Mucosa of descending colon (tissue), 3 donors: ENCODE measurements at regions not wholly inside any gene's neighbourhood (a gene's known extent, or its start where the extent isn't known, plus 50 kb on each side); places are given as distances from the start of the nearest gene placed in this dataset.

ENCODE experiments used
- ATAC-seq: fragments of 200-7000 bp; cut with Tn5 transposase; one replicate; pipeline ENCODE4 v1.9.1; 2020; ENCODE audit warnings: mild to moderate bottlenecking, moderate library complexity
- DNase-seq, 3 donors: peaks; one replicate each; pipeline ENCODE4 v3.0.0-alpha.2; 2020
- H3K36me3 ChIP-seq: fragments of 200-600 bp; one replicate; pipeline ENCODE4 v1.8.0; 2021; ENCODE audit warnings: low read depth, mild to moderate bottlenecking
- H3K4me1 ChIP-seq: fragments of 200-600 bp; one replicate; pipeline ENCODE4 v1.8.0; 2021; ENCODE audit warnings: low read depth, mild to moderate bottlenecking
- H3K4me3 ChIP-seq: fragments of 200-600 bp; one replicate; pipeline ENCODE4 v1.8.0; 2021; ENCODE audit warnings: mild to moderate bottlenecking
- H3K9me3 ChIP-seq: fragments of 200-600 bp; one replicate; pipeline ENCODE4 v1.8.0; 2021; ENCODE audit warnings: mild to moderate bottlenecking
- intact Hi-C, 2 donors: fragments of 100-400 bp; cut with DNase I in 1 of 2; cut with micrococcal nuclease in 1 of 2; formaldehyde crosslinking; loops; one replicate each; pipeline versions ENCODE4 v1.11.0 to v1.11.1; 2022; cut with DNase I, micrococcal nuclease
- TF ChIP-seq, protein P1 (sequence below): fragments of 200-600 bp; IDR thresholded peaks from one replicate; pipeline ENCODE4 v1.8.0; 2022; ENCODE audit warnings: antibody characterized with exemption, mild to moderate bottlenecking
- donor health status: DM: no; HTN: no; CAD: no; lungs with moderate emphysema.
- donor health status: DM: no; HTN: no; CAD: no.
- donor health status: DM: no; HTN: yes; CAD: no.

DNA sequence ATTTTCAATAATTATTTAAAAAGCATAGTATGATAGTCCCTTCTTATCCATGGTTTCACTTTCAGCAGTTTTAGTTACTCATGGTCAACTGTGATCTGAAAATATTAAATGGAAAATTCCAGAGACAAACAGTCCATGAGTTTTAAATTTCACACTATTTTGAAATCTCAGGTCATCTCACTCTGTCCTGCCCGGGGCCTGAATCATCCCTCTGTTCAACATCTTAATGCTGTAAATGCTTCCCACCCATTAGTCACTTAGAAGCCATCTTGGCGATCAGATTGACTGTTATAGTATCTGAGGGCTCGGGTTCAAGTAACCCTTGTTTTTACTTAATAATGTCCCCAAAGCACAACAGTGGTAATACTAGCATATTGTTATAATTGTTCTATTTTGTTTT, 1509.3 kb downstream of the FAM181B start:
- TF ChIP-seq, protein P1, sequence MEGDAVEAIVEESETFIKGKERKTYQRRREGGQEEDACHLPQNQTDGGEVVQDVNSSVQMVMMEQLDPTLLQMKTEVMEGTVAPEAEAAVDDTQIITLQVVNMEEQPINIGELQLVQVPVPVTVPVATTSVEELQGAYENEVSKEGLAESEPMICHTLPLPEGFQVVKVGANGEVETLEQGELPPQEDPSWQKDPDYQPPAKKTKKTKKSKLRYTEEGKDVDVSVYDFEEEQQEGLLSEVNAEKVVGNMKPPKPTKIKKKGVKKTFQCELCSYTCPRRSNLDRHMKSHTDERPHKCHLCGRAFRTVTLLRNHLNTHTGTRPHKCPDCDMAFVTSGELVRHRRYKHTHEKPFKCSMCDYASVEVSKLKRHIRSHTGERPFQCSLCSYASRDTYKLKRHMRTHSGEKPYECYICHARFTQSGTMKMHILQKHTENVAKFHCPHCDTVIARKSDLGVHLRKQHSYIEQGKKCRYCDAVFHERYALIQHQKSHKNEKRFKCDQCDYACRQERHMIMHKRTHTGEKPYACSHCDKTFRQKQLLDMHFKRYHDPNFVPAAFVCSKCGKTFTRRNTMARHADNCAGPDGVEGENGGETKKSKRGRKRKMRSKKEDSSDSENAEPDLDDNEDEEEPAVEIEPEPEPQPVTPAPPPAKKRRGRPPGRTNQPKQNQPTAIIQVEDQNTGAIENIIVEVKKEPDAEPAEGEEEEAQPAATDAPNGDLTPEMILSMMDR: no peak
- intact Hi-C loops: no loop called here
- no peaks in the 10 kb centered on the region for H3K36me3 ChIP-seq
- no peaks in the 10 kb centered on the region for H3K9me3 ChIP-seq
- no peaks in the 10 kb centered on the region for H3K4me1 ChIP-seq
- ATAC-seq (no peak), DNase-seq (no peak)
- H3K4me3 ChIP-seq: no peak overlapping the region

DNA sequence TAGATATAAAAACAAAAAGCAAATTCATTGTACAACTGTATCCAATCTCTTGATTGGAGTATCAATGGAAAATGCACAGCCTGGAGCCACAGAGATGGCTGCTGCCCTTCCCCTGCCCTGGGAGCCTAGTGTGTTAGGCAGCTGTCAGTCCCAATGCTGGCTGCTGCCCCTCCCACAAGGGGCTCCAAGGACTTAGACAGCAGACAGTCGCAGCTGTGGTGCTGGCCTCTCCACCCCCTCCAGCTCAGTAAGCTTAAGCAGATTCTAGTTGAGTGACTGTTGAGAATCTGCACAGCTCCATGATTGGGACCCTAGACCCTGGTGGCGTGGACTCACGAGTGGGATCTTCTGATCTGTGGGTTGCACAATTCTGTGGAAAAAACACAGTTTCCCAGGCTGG, 1511.2 kb downstream of the FAM181B start:
- Histone ChIP-seq H3K9me3 (no peaks in the 10 kb centered on the region), H3K36me3 (no peaks in the 10 kb centered on the region), H3K4me1 (no peaks in the 10 kb centered on the region), H3K4me3 (no peak overlapping the region)
- TF ChIP-seq, protein P1: no peak
- intact Hi-C loops: no loop called here
- DNase-seq (no peak), ATAC-seq (no peak)

DNA sequence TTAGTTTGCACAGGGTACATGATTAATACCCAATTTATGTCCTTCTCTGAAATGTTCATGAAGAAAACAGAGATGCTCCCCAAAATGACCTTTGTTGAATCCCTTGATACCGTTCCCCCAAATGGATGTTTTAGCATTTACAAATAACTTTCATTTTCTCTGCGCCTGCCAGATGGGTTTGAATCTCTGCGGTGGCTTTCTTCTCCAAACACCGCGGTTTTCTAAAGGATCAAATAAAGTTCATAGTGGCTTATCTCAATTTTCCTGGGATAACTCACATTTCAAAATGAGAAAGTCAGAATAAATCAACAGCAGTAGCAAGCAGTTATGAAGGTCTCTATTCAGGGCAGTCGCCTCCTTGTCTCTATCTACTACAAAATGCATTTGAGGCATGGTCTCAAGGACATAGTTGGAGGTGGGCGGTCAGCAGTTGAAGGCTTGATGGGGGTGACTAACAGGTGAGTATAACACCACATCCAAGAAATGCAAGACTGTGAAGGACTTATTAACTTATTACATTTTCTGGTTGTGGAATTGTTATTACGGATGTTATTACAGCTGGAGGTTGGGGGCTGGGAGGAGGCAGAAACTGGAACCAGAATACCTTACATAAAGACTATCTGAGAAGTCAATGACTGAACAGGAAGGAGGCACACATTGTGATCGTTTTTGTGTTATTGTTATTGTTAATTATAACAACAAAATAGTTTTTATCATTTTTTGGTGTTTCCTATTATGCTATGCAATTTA, 1513.3 kb downstream of the FAM181B start:
- H3K9me3 ChIP-seq: no peaks in the 10 kb centered on the region
- ATAC-seq: no peak
- TF ChIP-seq, protein P1: no peak

DNA sequence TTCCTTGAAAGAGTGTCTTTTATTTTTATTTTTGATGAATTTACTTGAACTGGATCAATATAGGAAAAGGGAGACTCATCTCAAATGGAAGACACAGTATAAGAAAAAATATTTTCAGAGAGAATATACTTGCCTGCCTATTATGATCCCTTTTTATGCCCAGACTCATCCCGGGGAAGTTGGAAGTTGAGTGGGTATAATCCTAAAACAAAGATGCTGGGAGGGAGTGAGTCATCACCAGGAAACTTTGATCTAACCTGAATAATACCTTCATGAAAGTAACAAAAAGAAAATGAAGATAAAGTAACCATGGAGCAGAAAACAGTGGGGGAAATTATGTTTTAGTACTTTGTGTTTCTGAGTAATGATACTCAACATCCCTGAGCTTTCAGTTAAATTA, 1514.0 kb downstream of the FAM181B start:
- no peak for DNase-seq
- no peak overlapping the region for H3K4me3 ChIP-seq
- intact Hi-C loops: no loop called here
- ATAC-seq: no peak
- no peaks in the 10 kb centered on the region for H3K9me3 ChIP-seq
- TF ChIP-seq, protein P1: no peak
- H3K36me3 ChIP-seq: no peaks in the 10 kb centered on the region
- no peaks in the 10 kb centered on the region for H3K4me1 ChIP-seq

More for the DNA sequence above, 1513.3 kb downstream of the FAM181B start:
- Histone ChIP-seq H3K4me3 (no peak overlapping the region), H3K4me1 (no peaks in the 10 kb centered on the region), H3K36me3 (no peaks in the 10 kb centered on the region)
- intact Hi-C loops: no loop called here
- DNase-seq: no peak

DNA sequence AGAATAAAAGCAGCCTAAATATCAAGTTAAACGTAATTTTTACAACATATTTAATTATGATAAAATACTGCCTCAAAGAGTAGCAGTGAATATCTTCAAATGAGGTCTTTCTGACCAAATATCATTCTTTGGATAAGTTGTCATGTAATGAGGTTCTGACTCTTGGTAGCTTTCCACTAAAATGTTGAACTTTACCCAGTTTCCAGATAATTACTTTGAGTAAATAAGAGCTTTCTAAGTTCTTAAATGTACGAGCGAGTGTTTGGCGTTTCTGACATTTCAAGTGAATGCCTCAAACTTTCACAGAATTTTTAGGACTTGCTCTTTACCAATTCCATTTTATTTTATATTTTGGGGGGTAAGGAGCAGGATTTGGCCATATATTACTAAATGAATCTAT, 1515.2 kb downstream of the FAM181B start:
- DNase-seq: no peak
- H3K4me1 ChIP-seq: no peaks in the 10 kb centered on the region
- intact Hi-C loops: no loop called here

More for the DNA sequence above, 1515.2 kb downstream of the FAM181B start:
- Histone ChIP-seq H3K4me3 (no peak overlapping the region), H3K9me3 (no peaks in the 10 kb centered on the region), H3K36me3 (no peaks in the 10 kb centered on the region)
- TF ChIP-seq, protein P1: no peak
- no peak for ATAC-seq
